ENCODE measurements at regions not wholly inside any gene's neighbourhood (a gene's known extent, or its start where the extent isn't known, plus 50 kb on each side); places are given as distances from the start of the nearest gene placed in this dataset.

- Mint-ChIP-seq H3K9me3 (peaks cover 0 to 1% (median 0%) of the 10 kb centered on the region in 7 donors), H3K4me3 (no peak overlapping the region), H3K36me3 (peaks cover 28% of the 10 kb centered on the region), H3K27ac (peak overlapping the region in 1 of 3 donors; percentile 5), H3K27me3 (no peaks in the 10 kb centered on the region), H3K4me1 (peaks cover 44 to 72% (median 62%) of the 10 kb centered on the region in 4 donors)
- Histone ChIP-seq H3K27ac (ENCODE audit: insufficient read depth, low read length, poor library complexity, severe bottlenecking) (no peak overlapping the region), H3K4me3 (ENCODE audit: low read depth, low read length) (no peak overlapping the region), H3K36me3 (ENCODE audit: control insufficient read depth, insufficient read depth, low read length) (peaks cover 20% of the 10 kb centered on the region), H3K9me3 (ENCODE audit: control insufficient read depth in 2 of 2, low read length in 2 of 2) (no peaks in the 10 kb centered on the region), H3K4me1 (ENCODE audit: control insufficient read depth, insufficient read depth, low read length, poor library complexity, severe bottlenecking) (peaks cover 6% of the 10 kb centered on the region), H3K27me3 (ENCODE audit: control insufficient read depth, insufficient read depth, low read length) (no peaks in the 10 kb centered on the region)
- DNase-seq (no peak), ATAC-seq (ENCODE audit: low read depth in 2 of 2) (no peak)
Observed at GRCh38 chr13:73937441-73937840, 196.8 kb downstream of the KLF12 start.

- Histone ChIP-seq H3K4me1 (ENCODE audit: control insufficient read depth, insufficient read depth, low read length, poor library complexity, severe bottlenecking) (peaks cover 6% of the 10 kb centered on the region), H3K27ac (ENCODE audit: insufficient read depth, low read length, poor library complexity, severe bottlenecking) (no peak overlapping the region), H3K4me3 (ENCODE audit: low read depth, low read length) (no peak overlapping the region), H3K36me3 (ENCODE audit: control insufficient read depth, insufficient read depth, low read length) (peaks cover 12% of the 10 kb centered on the region), H3K9me3 (ENCODE audit: control insufficient read depth in 2 of 2, low read length in 2 of 2) (no peaks in the 10 kb centered on the region), H3K27me3 (ENCODE audit: control insufficient read depth, insufficient read depth, low read length) (no peaks in the 10 kb centered on the region)
- DNase-seq (no peak), ATAC-seq (ENCODE audit: low read depth in 2 of 2) (no peak)
- peaks cover 46 to 66% (median 56%) of the 10 kb centered on the region in 4 donors for H3K4me1 Mint-ChIP-seq
- H3K9me3 Mint-ChIP-seq = peaks cover 0 to 1% (median 0%) of the 10 kb centered on the region in 7 donors
- H3K4me3 Mint-ChIP-seq = no peak overlapping the region
- H3K27ac Mint-ChIP-seq = peak overlapping the region in 2 of 3 donors; percentile 14 to 22
- peaks cover 19% of the 10 kb centered on the region for H3K36me3 Mint-ChIP-seq
- H3K27me3 Mint-ChIP-seq = no peaks in the 10 kb centered on the region
Observed at GRCh38 chr13:73935991-73936390, 198.2 kb downstream of the KLF12 start.

DNA sequence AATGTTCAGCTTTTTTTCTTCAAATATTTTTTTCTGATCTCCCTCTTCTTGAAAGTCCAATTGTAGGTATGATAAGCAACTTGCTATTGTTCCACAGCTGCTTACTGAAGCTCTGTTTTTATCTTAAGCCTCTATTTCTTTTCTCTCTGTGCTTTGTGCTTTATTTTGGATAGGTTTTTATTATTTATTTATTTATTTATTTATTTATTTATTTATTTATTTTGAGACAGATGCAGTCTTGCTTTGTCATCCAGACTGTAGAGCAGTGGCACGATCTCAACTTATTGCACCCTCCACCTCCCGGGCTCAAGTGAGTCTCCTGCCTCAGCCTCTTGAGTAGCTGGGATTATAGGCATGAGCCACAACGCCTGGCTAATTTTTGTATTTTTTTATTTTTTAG is 199.4 kb downstream of the KLF12 start:
- H3K9me3 Mint-ChIP-seq = peaks cover 0 to 1% (median 0%) of the 10 kb centered on the region in 7 donors
- no peak overlapping the region for H3K4me3 ChIP-seq (ENCODE audit: low read depth, low read length)
- H3K36me3 ChIP-seq (ENCODE audit: control insufficient read depth, insufficient read depth, low read length) = peaks cover 12% of the 10 kb centered on the region
- H3K36me3 Mint-ChIP-seq = peaks cover 11% of the 10 kb centered on the region
- no peak overlapping the region for H3K27ac ChIP-seq (ENCODE audit: insufficient read depth, low read length, poor library complexity, severe bottlenecking)
- H3K4me1 ChIP-seq (ENCODE audit: control insufficient read depth, insufficient read depth, low read length, poor library complexity, severe bottlenecking) = peaks cover 6% of the 10 kb centered on the region
- ATAC-seq (ENCODE audit: low read depth in 2 of 2) (no peak), DNase-seq (no peak)
- H3K4me1 Mint-ChIP-seq = peaks cover 40 to 58% (median 46%) of the 10 kb centered on the region in 4 donors
- H3K27ac Mint-ChIP-seq = no peak overlapping the region
- no peaks in the 10 kb centered on the region for H3K9me3 ChIP-seq (ENCODE audit: control insufficient read depth in 2 of 2, low read length in 2 of 2)
- no peaks in the 10 kb centered on the region for H3K27me3 Mint-ChIP-seq
- H3K4me3 Mint-ChIP-seq = no peak overlapping the region
- no peaks in the 10 kb centered on the region for H3K27me3 ChIP-seq (ENCODE audit: control insufficient read depth, insufficient read depth, low read length)

DNA sequence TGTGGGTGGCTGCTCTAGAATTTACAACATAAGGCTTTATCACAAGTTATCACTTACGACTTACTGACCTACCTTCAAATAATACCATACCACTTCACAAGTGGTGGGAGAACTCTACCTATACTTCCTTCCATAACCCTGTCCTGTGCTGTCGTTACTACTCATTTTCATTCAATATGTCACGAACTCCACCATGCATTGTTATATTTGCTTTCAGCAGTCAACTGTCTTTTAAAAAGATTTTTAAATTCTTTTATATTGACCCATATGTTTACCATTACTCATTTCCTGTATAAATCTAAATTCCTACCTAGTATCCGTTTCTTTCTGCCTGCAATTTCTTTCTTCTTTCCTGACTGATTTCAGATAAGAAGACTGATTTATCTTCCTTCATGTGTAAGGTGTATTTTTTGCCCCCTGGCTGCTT is 200.0 kb downstream of the KLF12 start:
- Histone ChIP-seq H3K27me3 (ENCODE audit: control insufficient read depth, insufficient read depth, low read length) (no peaks in the 10 kb centered on the region), H3K4me3 (ENCODE audit: low read depth, low read length) (no peak overlapping the region), H3K4me1 (ENCODE audit: control insufficient read depth, insufficient read depth, low read length, poor library complexity, severe bottlenecking) (peaks cover 6% of the 10 kb centered on the region), H3K27ac (ENCODE audit: insufficient read depth, low read length, poor library complexity, severe bottlenecking) (no peak overlapping the region), H3K9me3 (ENCODE audit: control insufficient read depth in 2 of 2, low read length in 2 of 2) (no peaks in the 10 kb centered on the region), H3K36me3 (ENCODE audit: control insufficient read depth, insufficient read depth, low read length) (peaks cover 12% of the 10 kb centered on the region)
- ATAC-seq (ENCODE audit: low read depth in 2 of 2) (no peak), DNase-seq (no peak)
- Mint-ChIP-seq H3K9me3 (peaks cover 0 to 1% (median 0%) of the 10 kb centered on the region in 7 donors), H3K36me3 (peaks cover 11% of the 10 kb centered on the region), H3K27me3 (no peaks in the 10 kb centered on the region), H3K27ac (peak overlapping the region in 1 of 3 donors; percentile 72), H3K4me1 (peaks cover 41 to 59% (median 46%) of the 10 kb centered on the region in 4 donors), H3K4me3 (peak overlapping the region in 1 of 4 donors; percentile 2)

GRCh38 chr13:73933795-73934194 is 200.4 kb downstream of the KLF12 start:
- Mint-ChIP-seq H3K4me3 (peak overlapping the region in 1 of 4 donors; percentile 2), H3K4me1 (peaks cover 45 to 63% (median 50%) of the 10 kb centered on the region in 4 donors), H3K36me3 (peaks cover 11% of the 10 kb centered on the region), H3K27ac (peak overlapping the region in 2 of 3 donors; percentile 6 to 72), H3K27me3 (no peaks in the 10 kb centered on the region), H3K9me3 (peaks cover 0 to 3% (median 0%) of the 10 kb centered on the region in 7 donors)
- DNase-seq = no peak
- no peak overlapping the region for H3K4me3 ChIP-seq (ENCODE audit: low read depth, low read length)
- H3K27ac ChIP-seq (ENCODE audit: insufficient read depth, low read length, poor library complexity, severe bottlenecking) = no peak overlapping the region
- peaks cover 6% of the 10 kb centered on the region for H3K4me1 ChIP-seq (ENCODE audit: control insufficient read depth, insufficient read depth, low read length, poor library complexity, severe bottlenecking)
- H3K27me3 ChIP-seq (ENCODE audit: control insufficient read depth, insufficient read depth, low read length) = no peaks in the 10 kb centered on the region
- peaks cover 10% of the 10 kb centered on the region for H3K36me3 ChIP-seq (ENCODE audit: control insufficient read depth, insufficient read depth, low read length)
- H3K9me3 ChIP-seq (ENCODE audit: control insufficient read depth in 2 of 2, low read length in 2 of 2) = no peaks in the 10 kb centered on the region
- no peak for ATAC-seq (ENCODE audit: low read depth in 2 of 2)

- H3K4me3 Mint-ChIP-seq = no peak overlapping the region
Observed at GRCh38 chr13:73932091-73932490, 202.1 kb downstream of the KLF12 start.

GRCh38 chr13:73929287-73929932 is 204.8 kb downstream of the KLF12 start:
- peaks cover 8% of the 10 kb centered on the region for H3K4me1 ChIP-seq (ENCODE audit: control insufficient read depth, insufficient read depth, low read length, poor library complexity, severe bottlenecking)
- H3K9me3 Mint-ChIP-seq = peaks cover 0 to 3% (median 0%) of the 10 kb centered on the region in 7 donors
- H3K4me3 Mint-ChIP-seq = no peak overlapping the region
- H3K27ac Mint-ChIP-seq = no peak overlapping the region
- peaks cover 10% of the 10 kb centered on the region for H3K36me3 Mint-ChIP-seq
- DNase-seq (no peak), ATAC-seq (ENCODE audit: low read depth in 2 of 2) (no peak)
- no peaks in the 10 kb centered on the region for H3K9me3 ChIP-seq (ENCODE audit: control insufficient read depth in 2 of 2, low read length in 2 of 2)
- H3K27ac ChIP-seq (ENCODE audit: insufficient read depth, low read length, poor library complexity, severe bottlenecking) = no peak overlapping the region
- H3K4me1 Mint-ChIP-seq = peaks cover 49 to 72% (median 59%) of the 10 kb centered on the region in 4 donors
- no peak overlapping the region for H3K4me3 ChIP-seq (ENCODE audit: low read depth, low read length)
- H3K36me3 ChIP-seq (ENCODE audit: control insufficient read depth, insufficient read depth, low read length) = no peaks in the 10 kb centered on the region
- H3K27me3 Mint-ChIP-seq = no peaks in the 10 kb centered on the region
- H3K27me3 ChIP-seq (ENCODE audit: control insufficient read depth, insufficient read depth, low read length) = no peaks in the 10 kb centered on the region

More at GRCh38 chr13:73932091-73932490, 202.1 kb downstream of the KLF12 start:
- H3K4me1 ChIP-seq (ENCODE audit: control insufficient read depth, insufficient read depth, low read length, poor library complexity, severe bottlenecking) = peaks cover 6% of the 10 kb centered on the region
- no peak for DNase-seq
- H3K27me3 Mint-ChIP-seq = no peaks in the 10 kb centered on the region
- peak in 1 of 2 donors; percentile 11 for ATAC-seq (ENCODE audit: low read depth in 2 of 2)
- no peak overlapping the region for H3K4me3 ChIP-seq (ENCODE audit: low read depth, low read length)
- no peaks in the 10 kb centered on the region for H3K9me3 ChIP-seq (ENCODE audit: control insufficient read depth in 2 of 2, low read length in 2 of 2)
- H3K4me1 Mint-ChIP-seq = peaks cover 42 to 66% (median 45%) of the 10 kb centered on the region in 4 donors
- H3K36me3 Mint-ChIP-seq = peaks cover 14% of the 10 kb centered on the region
- no peaks in the 10 kb centered on the region for H3K27me3 ChIP-seq (ENCODE audit: control insufficient read depth, insufficient read depth, low read length)
- H3K36me3 ChIP-seq (ENCODE audit: control insufficient read depth, insufficient read depth, low read length) = peaks cover 3% of the 10 kb centered on the region
- H3K27ac Mint-ChIP-seq = peak overlapping the region in 1 of 3 donors; percentile 70
- peaks cover 0 to 3% (median 0%) of the 10 kb centered on the region in 7 donors for H3K9me3 Mint-ChIP-seq
- no peak overlapping the region for H3K27ac ChIP-seq (ENCODE audit: insufficient read depth, low read length, poor library complexity, severe bottlenecking)

GRCh38 chr13:73924607-73925006 is 209.6 kb downstream of the KLF12 start:
- H3K9me3 Mint-ChIP-seq = peaks cover 0 to 2% (median 0%) of the 10 kb centered on the region in 7 donors
- H3K27ac ChIP-seq (ENCODE audit: insufficient read depth, low read length, poor library complexity, severe bottlenecking) = no peak overlapping the region

More at GRCh38 chr13:73924607-73925006, 209.6 kb downstream of the KLF12 start:
- Mint-ChIP-seq H3K4me1 (peaks cover 52 to 84% (median 72%) of the 10 kb centered on the region in 4 donors), H3K4me3 (peak overlapping the region in 2 of 4 donors; percentile 8 to 31), H3K36me3 (peaks cover 20% of the 10 kb centered on the region), H3K27ac (peak overlapping the region in 2 of 3 donors; percentile 35 to 76), H3K27me3 (no peaks in the 10 kb centered on the region)
- no peak for ATAC-seq (ENCODE audit: low read depth in 2 of 2)
- Histone ChIP-seq H3K27me3 (ENCODE audit: control insufficient read depth, insufficient read depth, low read length) (no peaks in the 10 kb centered on the region), H3K9me3 (ENCODE audit: control insufficient read depth in 2 of 2, low read length in 2 of 2) (no peaks in the 10 kb centered on the region), H3K4me1 (ENCODE audit: control insufficient read depth, insufficient read depth, low read length, poor library complexity, severe bottlenecking) (peaks cover 11% of the 10 kb centered on the region), H3K4me3 (ENCODE audit: low read depth, low read length) (peak overlapping the region; percentile 13), H3K36me3 (ENCODE audit: control insufficient read depth, insufficient read depth, low read length) (no peaks in the 10 kb centered on the region)
- peak in 1 of 3 donors; percentile 20 for DNase-seq

Data from CD4-positive, CD25-positive, alpha-beta regulatory T cell (primary cell).